Upper lobe of left lung (tissue), 6 donors: ENCODE measurements at regions not wholly inside any gene's neighbourhood (a gene's known extent, or its start where the extent isn't known, plus 50 kb on each side); places are given as distances from the start of the nearest gene placed in this dataset.

ENCODE experiments used
- ATAC-seq, 2 donors: fragments of 200-7000 bp; cut with Tn5 transposase; one replicate each; pipeline ENCODE4 v1.9.1; 2022; ENCODE audit warnings: mild to moderate bottlenecking in 2 of 2, moderate library complexity in 2 of 2; ENCODE audit not compliant: low FRiP score in 2 of 2
- DNase-seq, 2 donors: peaks; one replicate each; pipeline ENCODE4 v3.0.0-alpha.2; 2019 to 2020
- H3K27ac ChIP-seq, 4 donors: fragments of 200-600 bp; sonication (generic); one replicate each; pipeline ENCODE4 v1.5.1; 2016 to 2019
- H3K27me3 ChIP-seq, 4 donors: fragments of 200-600 bp; sonication (generic); one replicate each; pipeline ENCODE4 v1.5.1; 2017 to 2019
- H3K36me3 ChIP-seq, 4 donors: fragments of 200-600 bp; sonication (generic); one replicate each; pipeline ENCODE4 v1.5.1; 2016 to 2019
- H3K4me1 ChIP-seq, 4 donors: fragments of 200-600 bp; sonication (generic); one replicate each; pipeline ENCODE4 v1.5.1; 2018 to 2019
- H3K4me3 ChIP-seq, 4 donors: fragments of 200-600 bp; sonication (generic); one replicate each; pipeline ENCODE4 v1.5.1; 2017 to 2019; ENCODE audit warnings: mild to moderate bottlenecking in 2 of 4, moderate library complexity in 1 of 4
- H3K9me3 ChIP-seq, 4 donors: fragments of 200-600 bp; sonication (generic); one replicate each; pipeline ENCODE4 v1.5.1; 2018 to 2019
- EP300 ChIP-seq, 4 donors: sonication (generic); formaldehyde crosslinking; IDR thresholded peaks; one replicate each; pipeline ENCODE4 v1.5.1; 2017; ENCODE audit warnings: antibody characterized with exemption in 4 of 4, control low read depth in 2 of 4
- POLR2A ChIP-seq, 4 donors: fragments of 450-650 bp; IDR thresholded peaks; one replicate each; pipeline ENCODE4 v1.5.1; 2016 to 2017; ENCODE audit warnings: antibody characterized with exemption in 4 of 4, mild to moderate bottlenecking in 2 of 4
- POLR2AphosphoS5 ChIP-seq, 2 donors: sonication (generic); formaldehyde crosslinking; IDR thresholded peaks; one replicate each; pipeline ENCODE4 v1.5.1; 2017; ENCODE audit warnings: antibody characterized with exemption in 2 of 2
- WGBS, 2 donors: methylation state at CpG; one replicate each; pipeline ENCODE4 v1.1.5; 2017 to 2018; 5-methylcytosine and 5-hydroxymethylcytosine counted together
- TF ChIP-seq, protein P1 (sequence below), 6 experiments: fragments of 450-650 bp in 4 of 6; fragments of 200-600 bp in 2 of 6; sonication (generic) in 2 of 6; IDR thresholded peaks; one replicate each; pipeline ENCODE4 v1.5.1; 2016 to 2019; ENCODE audit warnings: antibody characterized with exemption in 6 of 6
- donor health status: DM: no; HTN: no; CAD: no; lungs with moderate emphysema.
- donor health status: DM: no; HTN: yes; CAD: no; lungs with severe emphysema.

DNA sequence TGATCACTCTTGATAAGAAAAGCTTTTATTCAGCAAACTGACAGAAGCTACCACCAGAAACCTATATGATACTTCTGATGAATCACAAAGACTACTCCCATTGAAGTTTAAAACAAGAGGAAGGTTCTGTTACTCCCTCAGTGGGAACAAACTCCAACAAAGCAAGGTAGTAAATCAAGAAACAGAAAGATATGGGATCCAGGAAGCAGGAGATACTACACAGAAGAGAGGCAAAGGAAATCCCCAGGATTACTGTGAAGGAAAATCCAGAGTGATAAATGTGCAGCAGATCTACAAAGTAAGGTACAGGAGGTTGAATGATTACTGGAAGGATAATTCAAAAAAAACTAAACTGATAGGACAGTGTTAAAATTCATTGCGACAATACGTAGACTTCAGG lies 222.4 kb downstream of the HHIP start:
- Histone ChIP-seq H3K4me1 (no peaks in the 10 kb centered on the region), H3K27ac (no peak overlapping the region), H3K4me3 (no peak overlapping the region), H3K9me3 (no peaks in the 10 kb centered on the region), H3K36me3 (no peaks in the 10 kb centered on the region), H3K27me3 (no peaks in the 10 kb centered on the region)
- 88 to 95% methylated on average over 2 of the region's 2 CpGs for WGBS, 2 donors
- ATAC-seq = no peak
- TF ChIP-seq, protein P1, sequence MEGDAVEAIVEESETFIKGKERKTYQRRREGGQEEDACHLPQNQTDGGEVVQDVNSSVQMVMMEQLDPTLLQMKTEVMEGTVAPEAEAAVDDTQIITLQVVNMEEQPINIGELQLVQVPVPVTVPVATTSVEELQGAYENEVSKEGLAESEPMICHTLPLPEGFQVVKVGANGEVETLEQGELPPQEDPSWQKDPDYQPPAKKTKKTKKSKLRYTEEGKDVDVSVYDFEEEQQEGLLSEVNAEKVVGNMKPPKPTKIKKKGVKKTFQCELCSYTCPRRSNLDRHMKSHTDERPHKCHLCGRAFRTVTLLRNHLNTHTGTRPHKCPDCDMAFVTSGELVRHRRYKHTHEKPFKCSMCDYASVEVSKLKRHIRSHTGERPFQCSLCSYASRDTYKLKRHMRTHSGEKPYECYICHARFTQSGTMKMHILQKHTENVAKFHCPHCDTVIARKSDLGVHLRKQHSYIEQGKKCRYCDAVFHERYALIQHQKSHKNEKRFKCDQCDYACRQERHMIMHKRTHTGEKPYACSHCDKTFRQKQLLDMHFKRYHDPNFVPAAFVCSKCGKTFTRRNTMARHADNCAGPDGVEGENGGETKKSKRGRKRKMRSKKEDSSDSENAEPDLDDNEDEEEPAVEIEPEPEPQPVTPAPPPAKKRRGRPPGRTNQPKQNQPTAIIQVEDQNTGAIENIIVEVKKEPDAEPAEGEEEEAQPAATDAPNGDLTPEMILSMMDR (IDR thresholded peaks at IDR 0.05) = no peak
- TF ChIP-seq POLR2AphosphoS5 (IDR thresholded peaks at IDR 0.05) = no peak
- DNase-seq = no peak

DNA sequence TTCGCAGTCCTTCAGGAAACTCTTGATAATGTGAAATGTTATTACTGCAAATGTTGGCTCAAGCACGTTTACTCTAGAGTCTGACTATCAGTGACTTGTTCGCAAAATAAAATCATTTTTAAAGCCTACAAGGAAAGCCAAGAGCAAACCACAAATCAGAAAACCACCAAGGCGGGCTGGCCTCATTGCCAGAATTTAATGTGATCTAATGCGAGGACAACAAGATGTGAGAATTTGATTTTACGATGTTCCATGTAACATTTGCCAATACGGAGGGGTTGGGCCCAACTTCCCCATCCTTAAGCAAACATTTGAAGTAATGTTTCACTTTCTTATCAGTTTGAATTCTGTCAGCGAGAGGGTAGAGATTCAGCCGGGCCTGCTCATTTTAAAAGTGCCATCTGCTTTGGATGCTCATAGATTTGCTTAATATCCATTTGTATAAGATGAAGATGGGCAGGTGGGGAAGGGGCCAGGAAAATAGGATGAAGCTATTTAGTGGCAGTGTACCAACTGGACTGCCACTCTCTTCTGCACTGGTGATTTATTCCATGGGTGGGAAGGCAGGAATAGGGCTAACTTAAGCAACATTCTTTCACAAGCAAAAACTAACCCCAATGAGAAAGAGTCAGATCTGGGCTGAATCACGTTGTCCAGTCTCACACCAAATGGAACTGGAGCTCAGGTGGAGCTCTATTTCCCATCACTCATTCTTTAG lies 225.3 kb downstream of the ANAPC10 start:
- DNase-seq = no peak
- Histone ChIP-seq H3K4me3 (no peak overlapping the region), H3K36me3 (no peaks in the 10 kb centered on the region), H3K27me3 (no peaks in the 10 kb centered on the region), H3K4me1 (no peaks in the 10 kb centered on the region), H3K9me3 (no peaks in the 10 kb centered on the region), H3K27ac (no peak overlapping the region)
- TF ChIP-seq EP300 (IDR thresholded peaks at IDR 0.05) (no peak), POLR2A (IDR thresholded peaks at IDR 0.05) (no peak), POLR2AphosphoS5 (IDR thresholded peaks at IDR 0.05) (no peak)
- TF ChIP-seq, protein P1 (IDR thresholded peaks at IDR 0.05) = no peak
- WGBS, 2 donors = 56 to 63% methylated on average over 10 of the region's 10 CpGs
- peak in 1 of 2 donors; percentile 57 for ATAC-seq

DNA sequence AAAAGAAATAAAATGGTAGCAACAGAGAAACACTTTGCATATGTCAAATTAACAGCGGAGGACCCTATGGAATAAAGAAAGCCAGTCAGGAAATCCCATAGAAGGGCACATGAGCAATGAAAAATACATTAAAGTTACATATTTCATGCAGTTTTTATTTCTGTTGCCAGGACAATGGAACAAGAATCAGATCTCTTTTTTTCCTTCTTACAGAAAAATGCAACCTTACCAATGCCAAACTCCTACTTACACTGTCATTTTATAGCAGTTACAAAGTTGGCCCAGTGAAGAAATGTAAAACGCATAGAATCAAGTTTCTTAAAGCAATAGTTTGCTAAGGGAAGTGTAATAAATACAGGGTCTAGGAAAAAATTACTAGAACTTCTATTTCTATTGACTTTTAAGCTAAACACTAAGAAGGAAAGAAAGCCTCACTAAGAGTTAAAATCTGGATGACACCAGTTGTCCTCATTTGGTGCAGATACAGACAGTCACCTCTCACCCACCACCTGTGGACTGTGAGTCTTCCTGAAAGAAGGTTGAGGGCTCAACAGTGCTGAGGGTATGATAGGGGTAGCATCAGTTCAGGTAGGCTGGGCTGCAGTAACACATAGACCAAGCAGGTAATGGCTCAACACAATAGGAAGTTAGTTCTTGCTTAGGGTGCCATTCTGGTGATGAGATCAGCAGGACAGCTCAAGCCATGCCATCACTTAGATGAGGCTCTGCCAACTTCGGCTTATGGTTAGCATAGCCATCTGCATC lies 224.6 kb downstream of the ANAPC10 start:
- no peak for TF ChIP-seq POLR2AphosphoS5 (IDR thresholded peaks at IDR 0.05)

DNA sequence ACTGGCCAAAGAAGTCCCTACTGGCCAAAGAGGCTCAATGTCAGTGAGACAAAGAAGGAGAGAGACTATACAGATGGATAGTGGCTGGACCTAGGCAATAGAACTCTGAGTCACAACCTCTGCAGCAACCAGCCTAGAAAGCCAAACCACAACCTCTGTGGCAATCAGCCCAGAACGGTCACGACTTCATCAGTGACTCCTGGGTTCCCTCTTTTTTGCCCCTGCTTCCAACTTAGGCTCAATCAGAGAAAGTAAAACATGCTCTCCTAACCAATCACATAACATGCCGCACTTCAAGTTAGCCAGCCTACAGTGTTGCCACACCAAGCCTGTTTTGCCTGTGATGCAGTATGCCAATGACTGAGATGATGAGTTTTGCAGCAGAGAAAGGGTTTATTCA lies 203.4 kb downstream of the ANAPC10 start:
- 73 to 100% methylated on average over 3 of the region's 3 CpGs for WGBS, 2 donors
- Histone ChIP-seq H3K9me3 (no peaks in the 10 kb centered on the region), H3K4me3 (no peak overlapping the region), H3K27me3 (no peaks in the 10 kb centered on the region), H3K27ac (no peak overlapping the region), H3K36me3 (no peaks in the 10 kb centered on the region), H3K4me1 (no peaks in the 10 kb centered on the region)
- ATAC-seq (peak in 1 of 2 donors; percentile 78), DNase-seq (peak in 1 of 2 donors; percentile 26)
- TF ChIP-seq, protein P1 (IDR thresholded peaks at IDR 0.05) = no peak
- TF ChIP-seq POLR2A (IDR thresholded peaks at IDR 0.05) (no peak), POLR2AphosphoS5 (IDR thresholded peaks at IDR 0.05) (no peak), EP300 (IDR thresholded peaks at IDR 0.05) (no peak)

More for the DNA sequence above, 224.6 kb downstream of the ANAPC10 start:
- H3K4me1 ChIP-seq = no peaks in the 10 kb centered on the region
- H3K9me3 ChIP-seq = no peaks in the 10 kb centered on the region
- no peak overlapping the region for H3K4me3 ChIP-seq
- ATAC-seq (no peak), DNase-seq (no peak)
- no peaks in the 10 kb centered on the region for H3K27me3 ChIP-seq
- no peaks in the 10 kb centered on the region for H3K36me3 ChIP-seq
- 90 to 94% methylated on average over 2 to 3 of the region's 3 CpGs for WGBS, 2 donors
- no peak overlapping the region for H3K27ac ChIP-seq

DNA sequence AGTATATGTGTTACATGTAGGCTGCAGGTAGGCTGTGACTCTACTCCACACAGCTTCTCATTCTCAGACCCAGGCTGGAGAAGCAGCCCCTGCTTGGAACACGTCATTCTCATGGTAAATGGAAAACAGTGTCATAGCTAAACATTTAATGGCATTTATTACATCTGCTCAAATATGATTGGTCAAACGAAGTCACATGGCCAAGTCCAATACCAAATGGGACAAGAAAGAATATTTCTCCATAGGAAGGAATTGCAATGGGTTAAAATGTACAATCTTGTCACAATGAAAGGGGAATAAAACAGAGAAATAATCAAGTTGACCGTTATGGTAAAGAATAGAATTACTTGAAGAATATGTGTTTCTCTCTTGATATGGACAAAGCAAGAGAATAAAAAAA lies 198.6 kb downstream of the ANAPC10 start:
- Histone ChIP-seq H3K27me3 (no peaks in the 10 kb centered on the region), H3K36me3 (no peaks in the 10 kb centered on the region), H3K4me3 (no peak overlapping the region), H3K4me1 (no peaks in the 10 kb centered on the region), H3K27ac (no peak overlapping the region), H3K9me3 (no peaks in the 10 kb centered on the region)
- TF ChIP-seq POLR2AphosphoS5 (IDR thresholded peaks at IDR 0.05) (no peak), POLR2A (IDR thresholded peaks at IDR 0.05) (no peak), EP300 (IDR thresholded peaks at IDR 0.05) (no peak)
- TF ChIP-seq, protein P1 (IDR thresholded peaks at IDR 0.05) = no peak
- WGBS, 2 donors = 83 to 85% methylated on average over 3 of the region's 3 CpGs
- DNase-seq (no peak), ATAC-seq (no peak)
